ENCODE measurements at regions not wholly inside any gene's neighbourhood (a gene's known extent, or its start where the extent isn't known, plus 50 kb on each side); places are given as distances from the start of the nearest gene placed in this dataset.

DNA sequence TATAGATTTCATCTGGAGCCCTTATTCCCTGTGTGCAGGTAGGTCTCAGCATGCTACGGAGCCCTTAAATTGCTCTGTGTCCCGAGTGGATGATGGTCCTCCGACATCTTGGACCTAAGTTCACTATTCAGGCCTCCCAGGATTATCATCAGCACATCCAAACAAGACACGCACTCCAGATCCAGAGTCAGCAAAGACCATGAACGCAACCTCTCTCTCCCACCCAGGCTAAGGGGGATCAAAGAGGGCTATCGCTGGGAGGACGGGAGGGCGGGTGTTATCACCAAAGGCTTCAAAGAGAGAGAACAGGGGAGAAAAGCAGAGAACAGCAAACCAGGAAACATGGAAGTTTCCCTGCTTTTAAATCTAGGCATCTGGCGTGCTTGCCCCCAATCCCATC lies 659.4 kb downstream of the TBC1D22A start:
- TF ChIP-seq, protein P1, sequence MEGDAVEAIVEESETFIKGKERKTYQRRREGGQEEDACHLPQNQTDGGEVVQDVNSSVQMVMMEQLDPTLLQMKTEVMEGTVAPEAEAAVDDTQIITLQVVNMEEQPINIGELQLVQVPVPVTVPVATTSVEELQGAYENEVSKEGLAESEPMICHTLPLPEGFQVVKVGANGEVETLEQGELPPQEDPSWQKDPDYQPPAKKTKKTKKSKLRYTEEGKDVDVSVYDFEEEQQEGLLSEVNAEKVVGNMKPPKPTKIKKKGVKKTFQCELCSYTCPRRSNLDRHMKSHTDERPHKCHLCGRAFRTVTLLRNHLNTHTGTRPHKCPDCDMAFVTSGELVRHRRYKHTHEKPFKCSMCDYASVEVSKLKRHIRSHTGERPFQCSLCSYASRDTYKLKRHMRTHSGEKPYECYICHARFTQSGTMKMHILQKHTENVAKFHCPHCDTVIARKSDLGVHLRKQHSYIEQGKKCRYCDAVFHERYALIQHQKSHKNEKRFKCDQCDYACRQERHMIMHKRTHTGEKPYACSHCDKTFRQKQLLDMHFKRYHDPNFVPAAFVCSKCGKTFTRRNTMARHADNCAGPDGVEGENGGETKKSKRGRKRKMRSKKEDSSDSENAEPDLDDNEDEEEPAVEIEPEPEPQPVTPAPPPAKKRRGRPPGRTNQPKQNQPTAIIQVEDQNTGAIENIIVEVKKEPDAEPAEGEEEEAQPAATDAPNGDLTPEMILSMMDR (conservative IDR thresholded peaks at IDR 0.05; ENCODE audit: low read depth in 2 of 2), result no peak
- no peak for TF ChIP-seq POLR2AphosphoS5 (IDR thresholded peaks at IDR 0.05; ENCODE audit: low read depth)

Measured in GM23338 (cell line).